AG10803 (cell line): ENCODE measurements at regions not wholly inside any gene's neighbourhood (a gene's known extent, or its start where the extent isn't known, plus 50 kb on each side); places are given as distances from the start of the nearest gene placed in this dataset.
"Not testable (repeated sequence)": the region's sequence is repeated elsewhere in the genome, so short reads cannot be mapped to it uniquely, and the experiment has no call there.

Experiments
- DNase-seq: peaks from one replicate; pipeline ENCODE4 v3.0.0; 2010; ENCODE audit warnings: low read depth
- H3K4me3 ChIP-seq: 2 replicates; pipeline ENCODE4 v1.5.1; 2011; ENCODE audit warnings: mild to moderate bottlenecking, low read length, control low read depth
- TF ChIP-seq, protein P1 (sequence below): conservative IDR thresholded peaks from 2 replicates; pipeline ENCODE4 v1.5.1; 2011; ENCODE audit warnings: mild to moderate bottlenecking, low read length, control low read depth, inconsistent platforms

DNA sequence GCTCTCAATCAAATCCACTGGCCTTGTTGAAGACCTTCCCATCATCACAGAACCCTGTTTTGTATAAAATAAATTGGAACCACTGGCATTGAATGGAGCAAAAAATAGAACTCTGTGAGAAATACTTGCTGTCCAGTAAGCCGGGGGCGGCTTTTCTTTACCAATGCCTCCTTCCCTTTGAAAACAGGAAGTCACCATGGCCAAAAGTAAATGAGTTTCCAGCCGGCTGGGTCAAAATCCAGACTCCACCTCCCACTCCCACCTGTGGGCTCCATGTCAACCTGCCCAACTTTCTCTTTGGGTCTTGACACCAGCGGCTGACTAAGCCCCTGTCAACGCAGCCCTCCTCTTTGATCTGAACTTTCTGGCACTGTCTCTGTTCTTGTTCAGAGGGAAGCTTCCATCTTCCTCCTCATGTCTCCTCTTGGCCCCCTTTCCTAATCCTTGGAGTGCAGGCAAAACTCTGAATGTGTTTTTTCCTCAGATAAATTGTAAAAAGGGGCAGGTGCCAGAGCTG is 95.2 kb downstream of the TFAP2C start:
- H3K4me3 ChIP-seq, result no peak overlapping the region
- no peak for DNase-seq
- TF ChIP-seq, protein P1, sequence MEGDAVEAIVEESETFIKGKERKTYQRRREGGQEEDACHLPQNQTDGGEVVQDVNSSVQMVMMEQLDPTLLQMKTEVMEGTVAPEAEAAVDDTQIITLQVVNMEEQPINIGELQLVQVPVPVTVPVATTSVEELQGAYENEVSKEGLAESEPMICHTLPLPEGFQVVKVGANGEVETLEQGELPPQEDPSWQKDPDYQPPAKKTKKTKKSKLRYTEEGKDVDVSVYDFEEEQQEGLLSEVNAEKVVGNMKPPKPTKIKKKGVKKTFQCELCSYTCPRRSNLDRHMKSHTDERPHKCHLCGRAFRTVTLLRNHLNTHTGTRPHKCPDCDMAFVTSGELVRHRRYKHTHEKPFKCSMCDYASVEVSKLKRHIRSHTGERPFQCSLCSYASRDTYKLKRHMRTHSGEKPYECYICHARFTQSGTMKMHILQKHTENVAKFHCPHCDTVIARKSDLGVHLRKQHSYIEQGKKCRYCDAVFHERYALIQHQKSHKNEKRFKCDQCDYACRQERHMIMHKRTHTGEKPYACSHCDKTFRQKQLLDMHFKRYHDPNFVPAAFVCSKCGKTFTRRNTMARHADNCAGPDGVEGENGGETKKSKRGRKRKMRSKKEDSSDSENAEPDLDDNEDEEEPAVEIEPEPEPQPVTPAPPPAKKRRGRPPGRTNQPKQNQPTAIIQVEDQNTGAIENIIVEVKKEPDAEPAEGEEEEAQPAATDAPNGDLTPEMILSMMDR, result no peak

DNA sequence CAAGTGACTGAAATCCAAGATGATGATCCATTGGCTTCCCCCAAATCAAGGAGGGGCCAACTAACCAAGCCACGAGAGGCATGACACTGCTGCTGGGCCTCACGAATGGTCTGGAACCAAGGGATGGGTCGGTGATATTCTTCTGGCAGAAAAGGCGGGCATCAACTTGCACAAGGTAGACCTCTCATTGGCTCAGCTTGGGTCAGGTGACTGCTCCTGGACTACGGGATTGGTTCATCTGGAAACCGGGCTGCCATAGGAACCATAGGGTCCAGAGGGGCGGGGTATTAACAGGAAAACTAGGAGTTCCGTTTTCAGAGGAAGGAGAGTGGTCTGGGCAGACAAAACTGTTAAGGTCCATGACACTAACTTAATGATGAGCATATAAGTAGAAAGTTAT is 100.9 kb downstream of the TFAP2C start:
- DNase-seq, result no peak
- H3K4me3 ChIP-seq, result no peak overlapping the region
- TF ChIP-seq, protein P1, result no peak

DNA sequence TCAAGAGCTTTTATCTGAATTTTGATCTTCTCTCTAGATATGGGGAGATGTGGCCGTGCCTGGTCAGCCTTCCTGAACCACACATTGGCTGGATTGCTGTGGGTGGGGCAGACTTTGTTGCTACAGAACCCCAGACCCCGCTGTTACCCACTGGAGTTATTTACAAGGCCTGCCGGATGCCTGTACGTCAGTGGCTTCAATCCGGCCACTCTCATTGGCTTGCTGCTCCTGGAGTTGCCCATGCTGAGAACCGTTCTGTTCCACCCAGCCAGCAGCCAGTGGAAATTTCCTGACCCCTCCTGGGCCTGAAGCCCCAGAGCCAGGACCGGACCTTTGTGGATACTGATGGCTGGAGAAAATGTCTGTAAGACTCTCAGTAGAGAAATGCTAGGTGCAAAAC is 101.9 kb downstream of the TFAP2C start:
- TF ChIP-seq, protein P1, result no peak
- no peak for DNase-seq
- H3K4me3 ChIP-seq, result no peak overlapping the region

DNA sequence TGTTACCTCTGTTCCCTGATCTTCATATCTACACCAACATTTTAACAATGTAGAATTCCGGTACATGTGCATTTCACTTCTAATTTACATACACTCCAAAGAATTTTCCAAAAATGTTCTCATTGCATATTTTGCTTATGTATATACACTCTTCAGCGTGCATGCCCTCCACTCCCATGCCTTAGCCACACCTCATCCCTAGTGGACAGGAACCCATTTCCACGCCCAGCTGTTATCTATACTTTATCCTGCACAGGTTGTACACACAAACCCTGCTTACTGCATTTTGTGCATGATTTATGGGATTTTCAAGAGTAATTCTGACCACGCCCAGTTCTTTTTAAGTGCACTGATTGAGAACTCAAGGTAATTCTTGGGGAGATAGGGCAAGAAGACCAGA is 102.4 kb downstream of the TFAP2C start:
- no peak overlapping the region for H3K4me3 ChIP-seq
- TF ChIP-seq, protein P1, result no peak
- no peak for DNase-seq

DNA sequence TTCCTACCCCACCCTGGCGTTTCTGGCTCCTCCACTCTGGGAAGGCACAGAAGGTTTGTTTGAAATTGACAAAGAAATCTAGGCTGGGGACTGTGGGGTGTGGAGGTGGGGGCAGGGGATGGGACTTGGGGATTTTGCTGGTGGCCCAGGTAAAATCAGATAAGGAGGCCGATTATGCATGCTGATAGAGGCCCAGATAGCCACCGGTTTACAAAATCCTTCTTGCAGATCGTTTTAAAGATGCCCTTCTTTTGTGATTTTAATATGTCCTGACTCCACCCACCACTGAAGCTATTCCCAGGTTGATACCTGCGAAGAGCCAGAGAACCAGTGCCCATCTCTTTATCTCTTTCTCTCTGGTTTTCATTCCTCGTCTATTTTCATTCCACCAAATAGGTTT is 104.9 kb downstream of the TFAP2C start:
- no peak for DNase-seq
- TF ChIP-seq, protein P1, result no peak
- H3K4me3 ChIP-seq, result no peak overlapping the region

DNA sequence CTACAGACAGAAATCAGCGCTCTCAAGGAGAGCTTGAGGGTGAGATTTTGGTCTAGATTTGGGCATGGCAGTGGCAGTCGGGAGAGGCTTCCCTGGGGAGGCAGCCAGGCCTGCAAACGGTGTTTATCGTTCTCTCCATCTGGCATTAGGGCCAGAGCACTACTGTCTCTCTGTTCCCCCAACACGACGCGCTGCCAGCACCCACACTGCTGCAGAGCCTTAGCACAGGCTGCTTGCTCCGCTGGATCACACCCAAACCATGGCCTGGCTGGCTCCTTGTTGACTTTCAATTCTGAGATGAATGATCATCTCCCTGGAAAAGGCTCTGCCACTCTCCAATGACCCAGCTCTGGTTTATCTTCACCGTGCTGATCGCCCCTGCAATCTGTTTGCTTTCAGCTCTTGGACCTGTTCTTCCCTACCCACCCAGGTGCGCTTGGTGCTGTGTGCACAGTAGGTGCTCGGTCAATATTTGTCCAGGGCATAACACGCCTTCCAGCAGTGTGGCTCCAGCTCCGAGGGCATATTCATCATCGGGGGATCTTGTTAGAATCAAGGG is 106.1 kb downstream of the TFAP2C start:
- TF ChIP-seq, protein P1, result no peak
- H3K4me3 ChIP-seq, result no peak overlapping the region
- no peak for DNase-seq

DNA sequence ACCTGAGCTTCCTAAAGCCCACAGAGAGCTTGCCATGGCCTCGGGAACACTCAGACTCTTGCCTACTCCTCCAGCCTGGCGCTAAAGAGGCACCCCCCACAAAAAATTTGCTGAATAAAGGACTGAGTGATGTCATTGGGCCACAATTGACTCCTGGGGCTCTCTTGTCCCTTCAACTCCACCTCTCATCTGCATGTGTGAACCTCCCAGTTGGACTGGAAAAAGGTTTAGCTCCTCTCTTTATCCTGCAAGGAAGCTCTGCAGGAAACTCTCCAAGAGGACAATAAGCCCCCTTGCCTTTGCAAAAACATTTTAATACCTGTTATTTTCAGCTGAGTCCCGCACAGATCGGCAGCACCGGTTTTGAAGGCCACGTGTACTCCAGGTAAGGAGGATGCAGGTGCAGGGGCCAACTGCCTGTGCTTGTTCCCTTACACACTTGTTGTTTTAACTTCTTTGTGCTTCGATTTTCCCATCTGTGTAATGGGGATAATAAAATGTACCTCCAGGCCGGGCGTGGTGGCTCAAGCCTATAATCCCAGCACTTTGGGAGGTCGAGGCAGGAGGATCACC is 107.3 kb downstream of the TFAP2C start:
- no peak overlapping the region for H3K4me3 ChIP-seq
- DNase-seq, result no peak
- TF ChIP-seq, protein P1, result no peak

DNA sequence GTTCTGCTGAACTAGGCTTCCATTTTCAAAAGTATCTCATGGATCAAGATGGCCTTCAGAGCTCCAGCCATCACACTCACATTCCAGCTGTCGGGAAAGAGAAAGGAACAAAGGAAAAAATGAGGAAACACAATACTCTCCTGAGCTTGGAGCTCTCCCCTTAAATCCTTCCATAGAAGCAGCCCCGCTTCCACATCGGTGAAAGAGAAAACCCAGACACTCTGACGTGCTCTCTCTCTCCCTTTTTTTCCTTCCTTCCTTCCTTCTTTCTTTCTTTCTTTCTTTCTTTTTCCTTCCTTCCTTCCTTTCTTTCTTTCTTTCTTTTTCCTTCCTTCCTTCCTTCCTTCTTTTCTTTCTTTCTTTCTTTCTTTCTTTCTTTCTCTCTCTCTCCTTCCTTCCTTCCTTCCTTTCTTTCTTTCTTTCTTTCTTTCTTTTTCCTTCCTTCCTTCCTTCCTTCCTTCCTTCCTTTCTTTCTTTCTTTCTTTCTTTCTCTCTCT is 115.3 kb downstream of the TFAP2C start:
- not testable (repeated sequence) for DNase-seq, H3K4me3 ChIP-seq
